ENCODE measurements at regions not wholly inside any gene's neighbourhood (a gene's known extent, or its start where the extent isn't known, plus 50 kb on each side); places are given as distances from the start of the nearest gene placed in this dataset.
A peak's percentile ranks its signal among the peaks of the same experiment; 100 is the strongest.

GRCh38 chr2:236968880-236969534 lies 116.7 kb upstream of the COPS8 start:
- Histone ChIP-seq H3K4me3 (no peak overlapping the region), H3K27me3 (ENCODE audit: control insufficient read depth in 3 of 3, insufficient read depth in 3 of 3, low read length in 2 of 3) (no peaks in the 10 kb centered on the region), H3K27ac (ENCODE audit: low read depth in 1 of 2, low read length in 1 of 2) (no peak overlapping the region), H3K36me3 (ENCODE audit: control insufficient read depth in 4 of 4, insufficient read depth in 4 of 4, low read length in 4 of 4) (no peaks in the 10 kb centered on the region), H3K4me1 (ENCODE audit: control insufficient read depth in 5 of 5, insufficient read depth in 5 of 5, low read length in 5 of 5) (peaks cover 0 to 67% (median 27%) of the 10 kb centered on the region in 5 donors), H3K9me3 (ENCODE audit: control insufficient read depth in 4 of 4, insufficient read depth in 3 of 4, low read length in 3 of 4) (no peaks in the 10 kb centered on the region), H3K9ac (ENCODE audit: insufficient read depth in 1 of 2, low read length in 2 of 2) (no peak overlapping the region)
- ATAC-seq (ENCODE audit: insufficient read depth, low FRiP score) (no peak), DNase-seq (peak in 2 of 3 donors; percentile 40 to 70)
- no peak for TF ChIP-seq CTCF (IDR thresholded peaks at IDR 0.05; ENCODE audit: control extremely low read depth, extremely low read depth)
- 87% methylated on average over 10 of the region's 10 CpGs for WGBS, 2 donors

GRCh38 chr2:236969767-236970655 lies 115.7 kb upstream of the COPS8 start:
- TF ChIP-seq CTCF (IDR thresholded peaks at IDR 0.05; ENCODE audit: control extremely low read depth, extremely low read depth) = no peak
- no peaks in the 10 kb centered on the region for H3K9me3 ChIP-seq (ENCODE audit: control insufficient read depth in 4 of 4, insufficient read depth in 3 of 4, low read length in 3 of 4)
- no peaks in the 10 kb centered on the region for H3K36me3 ChIP-seq (ENCODE audit: control insufficient read depth in 4 of 4, insufficient read depth in 4 of 4, low read length in 4 of 4)
- H3K27me3 ChIP-seq (ENCODE audit: control insufficient read depth in 3 of 3, insufficient read depth in 3 of 3, low read length in 2 of 3) = no peaks in the 10 kb centered on the region
- H3K9ac ChIP-seq (ENCODE audit: insufficient read depth in 1 of 2, low read length in 2 of 2) = no peak overlapping the region
- H3K4me3 ChIP-seq = no peak overlapping the region
- WGBS, 2 donors = 49 to 76% methylated on average over 17 of the region's 17 CpGs
- DNase-seq = no peak
- H3K27ac ChIP-seq (ENCODE audit: low read depth in 1 of 2, low read length in 1 of 2) = no peak overlapping the region
- no peak for ATAC-seq (ENCODE audit: insufficient read depth, low FRiP score)
- peaks cover 0 to 63% (median 27%) of the 10 kb centered on the region in 5 donors for H3K4me1 ChIP-seq (ENCODE audit: control insufficient read depth in 5 of 5, insufficient read depth in 5 of 5, low read length in 5 of 5)

- H3K27me3 ChIP-seq (ENCODE audit: control insufficient read depth in 3 of 3, insufficient read depth in 3 of 3, low read length in 2 of 3) = no peaks in the 10 kb centered on the region
- ATAC-seq (ENCODE audit: insufficient read depth, low FRiP score) (no peak), DNase-seq (no peak)
- WGBS, 2 donors = 87 to 95% methylated on average over 3 of the region's 3 CpGs
- no peak overlapping the region for H3K9ac ChIP-seq (ENCODE audit: insufficient read depth in 1 of 2, low read length in 2 of 2)
- no peaks in the 10 kb centered on the region for H3K36me3 ChIP-seq (ENCODE audit: control insufficient read depth in 4 of 4, insufficient read depth in 4 of 4, low read length in 4 of 4)
- no peak overlapping the region for H3K27ac ChIP-seq (ENCODE audit: low read depth in 1 of 2, low read length in 1 of 2)
- no peak for TF ChIP-seq CTCF (IDR thresholded peaks at IDR 0.05; ENCODE audit: control extremely low read depth, extremely low read depth)
- H3K9me3 ChIP-seq (ENCODE audit: control insufficient read depth in 4 of 4, insufficient read depth in 3 of 4, low read length in 3 of 4) = no peaks in the 10 kb centered on the region
- H3K4me3 ChIP-seq = no peak overlapping the region
- peaks cover 0 to 63% (median 27%) of the 10 kb centered on the region in 5 donors for H3K4me1 ChIP-seq (ENCODE audit: control insufficient read depth in 5 of 5, insufficient read depth in 5 of 5, low read length in 5 of 5)
These were observed 115.1 kb upstream of the COPS8 start for GRCh38 chr2:236970656-236971010.
